T-helper 2 cell treated with Interferon-gamma antibody and Interleukin-4, amounts not matched to agents 100 ng/mL and 5 ng/mL, for 36 hours (primary cell): ENCODE measurements at regions not wholly inside any gene's neighbourhood (a gene's known extent, or its start where the extent isn't known, plus 50 kb on each side); places are given as distances from the start of the nearest gene placed in this dataset.

Experiments
- intact Hi-C: fragments of 100-400 bp; cut with micrococcal nuclease; formaldehyde crosslinking; loops from one replicate; pipeline ENCODE4 v1.15.1; 2023

- intact Hi-C loops, result no loop called here
These were observed 173.8 kb upstream of the GHITM start for GRCh38 chr10:83965473-83965872.

- intact Hi-C loops, result no loop called here
These were observed 171.3 kb upstream of the GHITM start for GRCh38 chr10:83968052-83968451.

GRCh38 chr10:83978681-83979383 lies 160.5 kb upstream of the GHITM start:
- intact Hi-C loops, result no loop called here

- intact Hi-C loops, result no loop called here
These were observed 156.5 kb upstream of the GHITM start for GRCh38 chr10:83982812-83983211.

GRCh38 chr10:83983578-83984255 lies 155.6 kb upstream of the GHITM start:
- intact Hi-C loops, result loop anchor here (2.0 kb wide), 1 partner anchor 61 kb away; no protein-coding TSS in a partner anchor

- intact Hi-C loops, result loop anchor here (2.0 kb wide), 1 partner anchor 61 kb away; no protein-coding TSS in a partner anchor
These were observed 155.1 kb upstream of the GHITM start for GRCh38 chr10:83984256-83984640.

- intact Hi-C loops, result no loop called here
These were observed 152.5 kb upstream of the GHITM start for GRCh38 chr10:83986800-83987199.

- intact Hi-C loops, result no loop called here
These were observed 152.1 kb upstream of the GHITM start for GRCh38 chr10:83987216-83987615.

GRCh38 chr10:83988435-83988834 lies 150.9 kb upstream of the GHITM start:
- intact Hi-C loops, result no loop called here

- intact Hi-C loops, result no loop called here
These were observed 149.2 kb upstream of the GHITM start for GRCh38 chr10:83990126-83990525.

- intact Hi-C loops, result no loop called here
These were observed 147.1 kb upstream of the GHITM start for GRCh38 chr10:83991986-83992753.

GRCh38 chr10:83994325-83994724 lies 145.0 kb upstream of the GHITM start:
- intact Hi-C loops, result no loop called here

GRCh38 chr10:83995738-83996331 lies 143.5 kb upstream of the GHITM start:
- intact Hi-C loops, result no loop called here

GRCh38 chr10:84004221-84004620 lies 135.1 kb upstream of the GHITM start:
- intact Hi-C loops, result no loop called here

GRCh38 chr10:84005403-84005802 lies 133.9 kb upstream of the GHITM start:
- intact Hi-C loops, result no loop called here

- intact Hi-C loops, result no loop called here
These were observed 131.8 kb upstream of the GHITM start for GRCh38 chr10:84007482-84007881.

- intact Hi-C loops, result no loop called here
These were observed 130.4 kb upstream of the GHITM start for GRCh38 chr10:84008878-84009277.

- intact Hi-C loops, result no loop called here
These were observed 126.9 kb upstream of the GHITM start for GRCh38 chr10:84012431-84012830.

GRCh38 chr10:84012831-84013458 lies 126.4 kb upstream of the GHITM start:
- intact Hi-C loops, result no loop called here

GRCh38 chr10:84015877-84016595 lies 123.3 kb upstream of the GHITM start:
- intact Hi-C loops, result no loop called here

- intact Hi-C loops, result no loop called here
These were observed 120.5 kb upstream of the GHITM start for GRCh38 chr10:84018826-84019225.
